ENCODE measurements at regions not wholly inside any gene's neighbourhood (a gene's known extent, or its start where the extent isn't known, plus 50 kb on each side); places are given as distances from the start of the nearest gene placed in this dataset.

- DNase-seq, result no peak
Observed at GRCh38 chr2:105649534-105649933, 95.2 kb upstream of the NCK2 start.

GRCh38 chr2:105647731-105648130 is 97.0 kb upstream of the NCK2 start:
- DNase-seq, result no peak

- DNase-seq, result no peak
Observed at GRCh38 chr2:105646774-105647076, 98.0 kb upstream of the NCK2 start.

- no peak for DNase-seq
Observed at GRCh38 chr2:105645938-105646773, 98.6 kb upstream of the NCK2 start.

- no peak for DNase-seq
Observed at GRCh38 chr2:105645031-105645937, 99.4 kb upstream of the NCK2 start.

- DNase-seq, result peak; percentile 52
Observed at GRCh38 chr2:105644174-105644980, 100.3 kb upstream of the NCK2 start.

- no peak for DNase-seq
Observed at GRCh38 chr2:105643405-105644173, 101.1 kb upstream of the NCK2 start.

GRCh38 chr2:105641389-105641811 is 103.3 kb upstream of the NCK2 start:
- DNase-seq, result no peak

- DNase-seq, result no peak
Observed at GRCh38 chr2:105640246-105640645, 104.5 kb upstream of the NCK2 start.

- DNase-seq, result no peak
Observed at GRCh38 chr2:105636109-105636740, 108.5 kb upstream of the NCK2 start.

- no peak for DNase-seq
Observed at GRCh38 chr2:105635564-105635963, 109.1 kb upstream of the NCK2 start.

GRCh38 chr2:105634198-105634597 is 110.5 kb upstream of the NCK2 start:
- no peak for DNase-seq

GRCh38 chr2:105631922-105632321 is 112.8 kb upstream of the NCK2 start:
- no peak for DNase-seq

GRCh38 chr2:105631011-105631410 is 113.7 kb upstream of the NCK2 start:
- DNase-seq, result no peak

GRCh38 chr2:105629634-105630033 is 115.1 kb upstream of the NCK2 start:
- DNase-seq, result no peak

- no peak for DNase-seq
Observed at GRCh38 chr2:105627534-105627933, 117.2 kb upstream of the NCK2 start.

- no peak for DNase-seq
Observed at GRCh38 chr2:105626966-105627340, 117.8 kb upstream of the NCK2 start.

- no peak for DNase-seq
Observed at GRCh38 chr2:105626212-105626965, 118.3 kb upstream of the NCK2 start.

- no peak for DNase-seq
Observed at GRCh38 chr2:105625632-105626031, 119.1 kb upstream of the NCK2 start.

- DNase-seq, result no peak
Observed at GRCh38 chr2:105621038-105621437, 123.7 kb upstream of the NCK2 start.

- DNase-seq, result no peak
Observed at GRCh38 chr2:105618351-105618659, 126.4 kb upstream of the NCK2 start.
